ENCODE measurements at regions not wholly inside any gene's neighbourhood (a gene's known extent, or its start where the extent isn't known, plus 50 kb on each side); places are given as distances from the start of the nearest gene placed in this dataset.

DNA sequence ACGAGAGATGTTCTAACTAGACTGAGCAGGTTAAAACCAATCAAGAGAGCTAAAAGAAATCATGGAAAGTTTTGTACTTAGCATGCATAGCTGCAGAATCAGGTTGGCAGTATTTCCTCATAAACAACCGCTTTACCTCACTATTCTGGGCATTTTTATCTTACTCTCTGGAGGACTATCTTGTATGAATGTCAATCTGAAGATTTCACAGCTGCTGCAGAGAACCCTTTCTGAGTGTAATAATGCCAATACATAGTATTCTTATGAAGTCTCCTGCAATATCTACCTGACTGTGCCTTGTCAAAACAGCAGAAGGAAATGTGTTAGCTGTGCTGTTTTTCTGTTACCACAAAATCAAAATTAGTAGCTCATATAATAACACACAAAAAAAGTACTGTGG lies 705.9 kb upstream of the FSHR start:
- CTCF ChIA-PET = no interaction called here
- POLR2A ChIA-PET = no interaction called here

DNA sequence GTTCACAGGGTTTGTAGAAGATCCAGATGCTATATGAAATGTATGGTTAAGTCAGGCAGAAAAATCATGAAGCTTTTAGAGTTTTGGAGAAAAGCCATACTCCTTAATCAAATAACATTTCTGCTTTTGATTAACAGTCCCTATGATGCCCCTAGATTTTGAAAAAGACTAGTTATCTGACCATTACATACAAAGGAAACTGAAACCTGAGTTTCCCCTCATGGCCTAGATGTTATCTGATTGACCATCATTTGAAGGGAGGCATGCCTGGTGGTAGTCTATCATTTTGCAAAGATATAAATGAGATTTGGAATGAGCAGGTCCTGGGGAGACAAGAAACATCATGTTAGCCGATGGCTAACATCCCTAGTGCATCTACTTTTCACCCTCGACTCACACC lies 704.3 kb upstream of the FSHR start:
- ChIA-PET CTCF (no interaction called here), POLR2A (no interaction called here)
- H3K27ac ChIP-seq (ENCODE audit: low read length) = no peak overlapping the region
- H3K36me3 ChIP-seq (ENCODE audit: control insufficient read depth, insufficient read depth, low read length) = no peaks in the 10 kb centered on the region
- TF ChIP-seq SIN3A (IDR thresholded peaks at IDR 0.05; ENCODE audit: borderline replicate concordance, insufficient read depth, low read depth, low read length) (no peak), POLR2AphosphoS5 (IDR thresholded peaks at IDR 0.05; ENCODE audit: low read depth, low read length) (no peak), TCF7L2 (IDR thresholded peaks at IDR 0.05; ENCODE audit: low read depth, low read length) (no peak)
- TF ChIP-seq, protein P1, sequence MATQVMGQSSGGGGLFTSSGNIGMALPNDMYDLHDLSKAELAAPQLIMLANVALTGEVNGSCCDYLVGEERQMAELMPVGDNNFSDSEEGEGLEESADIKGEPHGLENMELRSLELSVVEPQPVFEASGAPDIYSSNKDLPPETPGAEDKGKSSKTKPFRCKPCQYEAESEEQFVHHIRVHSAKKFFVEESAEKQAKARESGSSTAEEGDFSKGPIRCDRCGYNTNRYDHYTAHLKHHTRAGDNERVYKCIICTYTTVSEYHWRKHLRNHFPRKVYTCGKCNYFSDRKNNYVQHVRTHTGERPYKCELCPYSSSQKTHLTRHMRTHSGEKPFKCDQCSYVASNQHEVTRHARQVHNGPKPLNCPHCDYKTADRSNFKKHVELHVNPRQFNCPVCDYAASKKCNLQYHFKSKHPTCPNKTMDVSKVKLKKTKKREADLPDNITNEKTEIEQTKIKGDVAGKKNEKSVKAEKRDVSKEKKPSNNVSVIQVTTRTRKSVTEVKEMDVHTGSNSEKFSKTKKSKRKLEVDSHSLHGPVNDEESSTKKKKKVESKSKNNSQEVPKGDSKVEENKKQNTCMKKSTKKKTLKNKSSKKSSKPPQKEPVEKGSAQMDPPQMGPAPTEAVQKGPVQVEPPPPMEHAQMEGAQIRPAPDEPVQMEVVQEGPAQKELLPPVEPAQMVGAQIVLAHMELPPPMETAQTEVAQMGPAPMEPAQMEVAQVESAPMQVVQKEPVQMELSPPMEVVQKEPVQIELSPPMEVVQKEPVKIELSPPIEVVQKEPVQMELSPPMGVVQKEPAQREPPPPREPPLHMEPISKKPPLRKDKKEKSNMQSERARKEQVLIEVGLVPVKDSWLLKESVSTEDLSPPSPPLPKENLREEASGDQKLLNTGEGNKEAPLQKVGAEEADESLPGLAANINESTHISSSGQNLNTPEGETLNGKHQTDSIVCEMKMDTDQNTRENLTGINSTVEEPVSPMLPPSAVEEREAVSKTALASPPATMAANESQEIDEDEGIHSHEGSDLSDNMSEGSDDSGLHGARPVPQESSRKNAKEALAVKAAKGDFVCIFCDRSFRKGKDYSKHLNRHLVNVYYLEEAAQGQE (IDR thresholded peaks at IDR 0.05; ENCODE audit: insufficient read depth in 1 of 2, low read depth in 2 of 2, low read length in 1 of 2) = no peak
- TF ChIP-seq, protein P2, sequence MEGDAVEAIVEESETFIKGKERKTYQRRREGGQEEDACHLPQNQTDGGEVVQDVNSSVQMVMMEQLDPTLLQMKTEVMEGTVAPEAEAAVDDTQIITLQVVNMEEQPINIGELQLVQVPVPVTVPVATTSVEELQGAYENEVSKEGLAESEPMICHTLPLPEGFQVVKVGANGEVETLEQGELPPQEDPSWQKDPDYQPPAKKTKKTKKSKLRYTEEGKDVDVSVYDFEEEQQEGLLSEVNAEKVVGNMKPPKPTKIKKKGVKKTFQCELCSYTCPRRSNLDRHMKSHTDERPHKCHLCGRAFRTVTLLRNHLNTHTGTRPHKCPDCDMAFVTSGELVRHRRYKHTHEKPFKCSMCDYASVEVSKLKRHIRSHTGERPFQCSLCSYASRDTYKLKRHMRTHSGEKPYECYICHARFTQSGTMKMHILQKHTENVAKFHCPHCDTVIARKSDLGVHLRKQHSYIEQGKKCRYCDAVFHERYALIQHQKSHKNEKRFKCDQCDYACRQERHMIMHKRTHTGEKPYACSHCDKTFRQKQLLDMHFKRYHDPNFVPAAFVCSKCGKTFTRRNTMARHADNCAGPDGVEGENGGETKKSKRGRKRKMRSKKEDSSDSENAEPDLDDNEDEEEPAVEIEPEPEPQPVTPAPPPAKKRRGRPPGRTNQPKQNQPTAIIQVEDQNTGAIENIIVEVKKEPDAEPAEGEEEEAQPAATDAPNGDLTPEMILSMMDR (IDR thresholded peaks at IDR 0.05) = no peak
- DNase-seq (ENCODE audit: low read depth, low spot score) (no peak), ATAC-seq (no peak)
- BruUV-seq (replicated peaks) = no TSS peak
- no peaks in the 10 kb centered on the region for H3K9me3 ChIP-seq (ENCODE audit: control insufficient read depth, insufficient read depth, low read depth, low read length)
- no peak overlapping the region for H3K4me3 ChIP-seq (ENCODE audit: low read depth in 2 of 2, low read length in 2 of 2)
- H3K27me3 ChIP-seq (ENCODE audit: control insufficient read depth, insufficient read depth, low read length) = no peaks in the 10 kb centered on the region
- no peaks in the 10 kb centered on the region for H3K4me1 ChIP-seq (ENCODE audit: control insufficient read depth, insufficient read depth, low read length)
- intact Hi-C loops (cut with micrococcal nuclease; ENCODE audit: unreplicated experiment) = no loop called here
- in situ Hi-C loops (cut with HindIII; ENCODE audit: low pct_unique_long_range_greater_than_20kb, low sequenced_read_pairs) = no loop called here

More for the DNA sequence above, 705.9 kb upstream of the FSHR start:
- H3K27ac ChIP-seq (ENCODE audit: low read length) = no peak overlapping the region
- DNase-seq (ENCODE audit: low read depth, low spot score) (no peak), ATAC-seq (no peak)
- no peaks in the 10 kb centered on the region for H3K9me3 ChIP-seq (ENCODE audit: control insufficient read depth, insufficient read depth, low read depth, low read length)
- no peaks in the 10 kb centered on the region for H3K27me3 ChIP-seq (ENCODE audit: control insufficient read depth, insufficient read depth, low read length)
- no peaks in the 10 kb centered on the region for H3K4me1 ChIP-seq (ENCODE audit: control insufficient read depth, insufficient read depth, low read length)
- in situ Hi-C loops (cut with HindIII; ENCODE audit: low pct_unique_long_range_greater_than_20kb, low sequenced_read_pairs) = no loop called here
- BruUV-seq (replicated peaks) = no TSS peak
- intact Hi-C loops (cut with micrococcal nuclease; ENCODE audit: unreplicated experiment) = no loop called here
- H3K36me3 ChIP-seq (ENCODE audit: control insufficient read depth, insufficient read depth, low read length) = no peaks in the 10 kb centered on the region
- TF ChIP-seq SIN3A (IDR thresholded peaks at IDR 0.05; ENCODE audit: borderline replicate concordance, insufficient read depth, low read depth, low read length) (no peak), POLR2AphosphoS5 (IDR thresholded peaks at IDR 0.05; ENCODE audit: low read depth, low read length) (no peak), TCF7L2 (IDR thresholded peaks at IDR 0.05; ENCODE audit: low read depth, low read length) (no peak)
- TF ChIP-seq, protein P1 (IDR thresholded peaks at IDR 0.05; ENCODE audit: insufficient read depth in 1 of 2, low read depth in 2 of 2, low read length in 1 of 2) = no peak
- TF ChIP-seq, protein P2 (IDR thresholded peaks at IDR 0.05) = no peak
- no peak overlapping the region for H3K4me3 ChIP-seq (ENCODE audit: low read depth in 2 of 2, low read length in 2 of 2)

Measured in Panc1 (cell line).